Endothelial cell (in vitro differentiated cells): ENCODE measurements at regions not wholly inside any gene's neighbourhood (a gene's known extent, or its start where the extent isn't known, plus 50 kb on each side); places are given as distances from the start of the nearest gene placed in this dataset.

ENCODE experiments used
- DNase-seq: peaks from one replicate; pipeline ENCODE4 v3.0.0; 2021; ENCODE audit warnings: low spot score
- H3K27ac Mint-ChIP-seq: one replicate; pipeline ENCODE4 v1.8.0; 2021; ENCODE audit warnings: mixed read lengths, inconsistent platforms; ENCODE audit not compliant: unreplicated experiment
- H3K27me3 Mint-ChIP-seq: one replicate; pipeline ENCODE4 v1.8.0; 2021; ENCODE audit warnings: mild to moderate bottlenecking, moderate library complexity, mixed read lengths, inconsistent platforms; ENCODE audit not compliant: unreplicated experiment
- H3K36me3 Mint-ChIP-seq: one replicate; pipeline ENCODE4 v1.8.0; 2021; ENCODE audit warnings: mild to moderate bottlenecking, low read depth, mixed read lengths, inconsistent platforms; ENCODE audit not compliant: unreplicated experiment
- H3K4me1 Mint-ChIP-seq: one replicate; pipeline ENCODE4 v1.8.0; 2021; ENCODE audit warnings: mild to moderate bottlenecking, mixed read lengths, inconsistent platforms; ENCODE audit not compliant: unreplicated experiment
- H3K4me3 Mint-ChIP-seq: one replicate; pipeline ENCODE4 v1.8.0; 2021; ENCODE audit warnings: mild to moderate bottlenecking, mixed read lengths, inconsistent platforms; ENCODE audit not compliant: unreplicated experiment
- H3K9me3 Mint-ChIP-seq: one replicate; pipeline ENCODE4 v1.8.0; 2021; ENCODE audit warnings: mixed read lengths, inconsistent platforms; ENCODE audit not compliant: unreplicated experiment
- TF ChIP-seq, protein P1 (sequence below): fragments of 200-600 bp; sonication (generic); IDR thresholded peaks from one replicate; pipeline ENCODE4 v1.5.0; 2021; ENCODE audit warnings: antibody characterized with exemption; ENCODE audit not compliant: unreplicated experiment

DNA sequence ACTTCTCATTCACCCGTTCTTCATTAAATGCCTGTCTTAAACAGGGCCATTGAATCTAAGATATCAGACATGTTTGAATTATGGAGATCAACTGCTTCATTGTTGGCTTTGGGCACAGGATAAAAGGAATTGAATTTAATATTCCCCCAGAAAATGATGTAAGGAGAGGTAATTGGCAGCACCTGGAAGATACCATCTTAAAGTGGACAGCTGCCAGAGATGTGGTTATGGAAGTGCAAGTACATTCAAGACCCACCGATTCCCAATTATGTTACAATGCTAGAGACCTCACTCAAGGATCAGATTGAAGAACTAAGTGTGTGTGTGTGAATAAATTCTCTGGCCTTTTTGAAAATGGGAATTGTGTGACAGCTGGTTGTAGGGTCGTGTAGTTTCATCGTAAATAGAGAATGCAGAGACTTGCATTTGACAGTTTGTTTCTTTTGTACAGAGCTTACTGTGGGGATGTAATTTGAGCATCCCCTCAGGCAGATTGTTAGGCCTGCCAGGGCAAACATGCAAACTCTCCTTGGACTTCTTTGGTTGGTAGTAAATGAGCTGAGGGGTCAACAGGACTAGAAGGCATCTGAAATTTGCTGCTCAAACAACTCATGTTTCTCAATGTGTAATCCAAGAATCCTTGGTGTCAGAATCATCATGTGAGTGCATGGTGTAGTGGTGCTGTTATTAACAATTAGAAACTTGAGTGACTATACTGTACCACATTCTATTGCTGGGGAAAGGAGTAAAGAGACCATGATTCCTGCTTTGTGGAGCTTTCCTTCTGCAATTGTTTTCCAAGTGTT lies 359.2 kb upstream of the THRB start:
- H3K4me1 Mint-ChIP-seq = peaks cover 16% of the 10 kb centered on the region
- DNase-seq = no peak
- TF ChIP-seq, protein P1, sequence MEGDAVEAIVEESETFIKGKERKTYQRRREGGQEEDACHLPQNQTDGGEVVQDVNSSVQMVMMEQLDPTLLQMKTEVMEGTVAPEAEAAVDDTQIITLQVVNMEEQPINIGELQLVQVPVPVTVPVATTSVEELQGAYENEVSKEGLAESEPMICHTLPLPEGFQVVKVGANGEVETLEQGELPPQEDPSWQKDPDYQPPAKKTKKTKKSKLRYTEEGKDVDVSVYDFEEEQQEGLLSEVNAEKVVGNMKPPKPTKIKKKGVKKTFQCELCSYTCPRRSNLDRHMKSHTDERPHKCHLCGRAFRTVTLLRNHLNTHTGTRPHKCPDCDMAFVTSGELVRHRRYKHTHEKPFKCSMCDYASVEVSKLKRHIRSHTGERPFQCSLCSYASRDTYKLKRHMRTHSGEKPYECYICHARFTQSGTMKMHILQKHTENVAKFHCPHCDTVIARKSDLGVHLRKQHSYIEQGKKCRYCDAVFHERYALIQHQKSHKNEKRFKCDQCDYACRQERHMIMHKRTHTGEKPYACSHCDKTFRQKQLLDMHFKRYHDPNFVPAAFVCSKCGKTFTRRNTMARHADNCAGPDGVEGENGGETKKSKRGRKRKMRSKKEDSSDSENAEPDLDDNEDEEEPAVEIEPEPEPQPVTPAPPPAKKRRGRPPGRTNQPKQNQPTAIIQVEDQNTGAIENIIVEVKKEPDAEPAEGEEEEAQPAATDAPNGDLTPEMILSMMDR = no peak
- H3K4me3 Mint-ChIP-seq = no peak overlapping the region
- no peaks in the 10 kb centered on the region for H3K27me3 Mint-ChIP-seq
- H3K36me3 Mint-ChIP-seq = no peaks in the 10 kb centered on the region
- H3K9me3 Mint-ChIP-seq = no peaks in the 10 kb centered on the region
- H3K27ac Mint-ChIP-seq = no peak overlapping the region

DNA sequence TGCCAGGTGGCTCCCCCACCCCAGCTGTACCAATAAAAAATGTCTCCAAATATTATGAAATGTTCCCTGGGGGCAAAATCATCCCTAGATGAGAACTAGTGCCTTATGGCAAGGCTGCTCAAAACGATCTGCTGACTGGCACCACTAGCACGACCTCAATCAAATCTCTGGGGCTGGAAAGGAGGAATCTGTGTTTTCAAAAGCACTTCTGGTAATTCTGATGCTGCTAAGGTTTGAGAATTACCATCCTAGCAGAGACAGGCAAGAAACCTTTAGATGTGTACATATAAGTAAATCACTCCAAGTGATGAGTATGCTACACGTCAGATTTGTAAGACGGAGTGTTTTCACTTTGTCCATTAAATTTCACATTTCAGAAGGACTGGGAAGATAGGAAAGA lies 360.1 kb upstream of the THRB start:
- Mint-ChIP-seq H3K4me3 (no peak overlapping the region), H3K36me3 (no peaks in the 10 kb centered on the region), H3K27me3 (no peaks in the 10 kb centered on the region), H3K27ac (no peak overlapping the region), H3K9me3 (no peaks in the 10 kb centered on the region), H3K4me1 (peaks cover 12% of the 10 kb centered on the region)
- TF ChIP-seq, protein P1 = no peak
- no peak for DNase-seq

DNA sequence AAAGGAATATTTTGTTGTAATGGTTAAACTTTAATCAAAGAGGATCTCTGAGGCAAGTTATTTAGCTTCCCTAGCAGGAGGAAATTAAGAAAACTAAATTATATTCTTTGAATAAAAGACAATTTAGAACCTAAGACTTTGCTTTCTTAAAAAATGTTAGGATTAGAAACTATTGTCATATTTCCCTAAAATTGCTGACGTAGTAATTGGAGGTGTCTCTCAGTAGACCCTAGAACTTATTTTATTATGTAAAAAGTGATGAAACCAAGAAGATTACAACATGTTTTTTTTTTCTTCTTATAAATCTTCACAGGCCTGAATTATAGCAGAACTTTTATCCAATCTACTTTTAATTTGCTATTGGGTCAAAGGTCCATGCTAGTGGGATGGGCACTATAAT lies 363.3 kb upstream of the THRB start:
- no peaks in the 10 kb centered on the region for H3K36me3 Mint-ChIP-seq
- TF ChIP-seq, protein P1 = no peak
- no peak overlapping the region for H3K27ac Mint-ChIP-seq
- no peak overlapping the region for H3K4me3 Mint-ChIP-seq
- no peak for DNase-seq
- H3K4me1 Mint-ChIP-seq = no peaks in the 10 kb centered on the region
- H3K9me3 Mint-ChIP-seq = no peaks in the 10 kb centered on the region
- no peaks in the 10 kb centered on the region for H3K27me3 Mint-ChIP-seq

DNA sequence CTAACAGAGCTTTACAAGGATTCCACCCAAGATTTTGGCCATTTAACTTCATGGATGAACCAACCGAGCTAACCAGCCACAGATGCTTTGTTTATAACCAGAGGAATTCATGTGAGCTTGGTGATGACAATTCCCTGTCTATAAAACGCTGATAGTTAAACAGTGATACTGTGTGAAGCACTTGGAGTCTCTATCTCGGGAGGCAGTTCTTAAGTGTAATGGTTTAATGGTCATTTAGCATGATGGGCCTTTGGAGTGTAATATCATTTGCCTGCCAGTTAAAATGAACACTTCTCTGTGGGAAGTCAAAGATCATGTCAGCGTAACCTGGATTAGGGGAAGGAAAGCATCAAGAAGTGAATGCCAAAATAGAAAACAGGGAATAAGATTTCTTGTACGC lies 368.6 kb upstream of the THRB start:
- H3K27me3 Mint-ChIP-seq = no peaks in the 10 kb centered on the region
- H3K4me3 Mint-ChIP-seq = no peak overlapping the region
- H3K27ac Mint-ChIP-seq = no peak overlapping the region
- no peak for DNase-seq
- no peaks in the 10 kb centered on the region for H3K9me3 Mint-ChIP-seq
- H3K36me3 Mint-ChIP-seq = no peaks in the 10 kb centered on the region
- TF ChIP-seq, protein P1 = no peak
- H3K4me1 Mint-ChIP-seq = peaks cover 3% of the 10 kb centered on the region

DNA sequence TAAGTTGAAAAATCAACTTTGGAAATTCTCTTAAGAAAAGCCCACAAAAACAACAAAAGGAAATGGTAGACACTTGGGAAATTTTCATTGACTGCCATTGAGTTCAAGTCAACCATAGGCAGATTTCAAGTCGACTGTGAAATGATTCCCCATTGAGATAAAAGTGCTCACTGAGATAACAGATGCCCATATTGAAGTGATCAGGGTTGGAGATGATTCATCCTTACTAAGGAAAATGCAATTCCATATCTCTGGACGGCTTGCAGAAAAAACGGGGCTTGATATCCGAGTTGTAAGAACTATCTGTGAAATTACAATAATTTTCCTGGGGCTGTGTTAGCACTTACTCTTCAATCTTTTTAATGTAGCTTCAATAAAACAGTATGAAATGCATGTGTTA lies 373.1 kb upstream of the THRB start:
- TF ChIP-seq, protein P1 = no peak

More for the DNA sequence above, 373.1 kb upstream of the THRB start:
- Mint-ChIP-seq H3K4me3 (no peak overlapping the region), H3K4me1 (peaks cover 3% of the 10 kb centered on the region), H3K27me3 (no peaks in the 10 kb centered on the region), H3K36me3 (no peaks in the 10 kb centered on the region), H3K27ac (no peak overlapping the region), H3K9me3 (no peaks in the 10 kb centered on the region)
- DNase-seq = no peak
